ENCODE measurements at regions not wholly inside any gene's neighbourhood (a gene's known extent, or its start where the extent isn't known, plus 50 kb on each side); places are given as distances from the start of the nearest gene placed in this dataset.

GRCh38 chr12:19836056-19836455, 396.8 kb downstream of the AEBP2 start:
- DNase-seq (ENCODE audit: low spot score) = no peak
- no peaks in the 10 kb centered on the region for H3K4me1 ChIP-seq (ENCODE audit: insufficient read depth, low read length, poor library complexity, severe bottlenecking)
- intact Hi-C loops (cut with micrococcal nuclease; ENCODE audit: unreplicated experiment) = no loop called here
- POLR2A ChIA-PET = interaction anchor here (0.7 kb wide), 1 partner anchor 1162 kb away, joined by 3 read pairs; no protein-coding TSS in a partner anchor
- H3K79me2 ChIP-seq (ENCODE audit: insufficient read depth, low read depth, low read length) = no peaks in the 10 kb centered on the region
- CTCF ChIA-PET (ENCODE audit: unreplicated experiment) = no interaction called here
- TF ChIP-seq CTCF (conservative IDR thresholded peaks at IDR 0.05; ENCODE audit: low read length) (no peak), EZH2phosphoT487 (IDR thresholded peaks at IDR 0.05; ENCODE audit: borderline replicate concordance, low read depth, low read length) (no peak)
- no peak overlapping the region for H3K4me2 ChIP-seq (ENCODE audit: low read length)
- no peaks in the 10 kb centered on the region for H3K9me2 ChIP-seq (ENCODE audit: insufficient read depth, low read length)
- H3K27ac ChIP-seq (ENCODE audit: low read depth, low read length, poor library complexity, severe bottlenecking) = no peak overlapping the region
- H3K9me3 ChIP-seq (ENCODE audit: low read length) = no peaks in the 10 kb centered on the region
- no TSS peak for BruUV-seq (replicated peaks)
- H4K20me1 ChIP-seq (ENCODE audit: insufficient read depth, low read length) = no peaks in the 10 kb centered on the region
- no peak overlapping the region for H2AFZ ChIP-seq (ENCODE audit: low read length)
- H3K36me3 ChIP-seq (ENCODE audit: insufficient read depth, low read length) = no peaks in the 10 kb centered on the region
- no peak overlapping the region for H3K4me3 ChIP-seq (ENCODE audit: low read depth, low read length, poor library complexity, severe bottlenecking)

- intact Hi-C loops (cut with micrococcal nuclease; ENCODE audit: unreplicated experiment) = no loop called here
- TF ChIP-seq EZH2phosphoT487 (IDR thresholded peaks at IDR 0.05; ENCODE audit: borderline replicate concordance, low read depth, low read length) (no peak), CTCF (conservative IDR thresholded peaks at IDR 0.05; ENCODE audit: low read length) (no peak)
Observed at GRCh38 chr12:19836456-19836855, 397.2 kb downstream of the AEBP2 start.

GRCh38 chr12:19837543-19837942, 398.3 kb downstream of the AEBP2 start:
- Histone ChIP-seq H2AFZ (ENCODE audit: low read length) (no peak overlapping the region), H3K4me2 (ENCODE audit: low read length) (no peak overlapping the region), H4K20me1 (ENCODE audit: insufficient read depth, low read length) (no peaks in the 10 kb centered on the region), H3K4me3 (ENCODE audit: low read depth, low read length, poor library complexity, severe bottlenecking) (no peak overlapping the region), H3K27ac (ENCODE audit: low read depth, low read length, poor library complexity, severe bottlenecking) (no peak overlapping the region), H3K79me2 (ENCODE audit: insufficient read depth, low read depth, low read length) (no peaks in the 10 kb centered on the region), H3K4me1 (ENCODE audit: insufficient read depth, low read length, poor library complexity, severe bottlenecking) (no peaks in the 10 kb centered on the region), H3K36me3 (ENCODE audit: insufficient read depth, low read length) (no peaks in the 10 kb centered on the region), H3K9me2 (ENCODE audit: insufficient read depth, low read length) (no peaks in the 10 kb centered on the region), H3K9me3 (ENCODE audit: low read length) (no peaks in the 10 kb centered on the region)
- TF ChIP-seq CTCF (conservative IDR thresholded peaks at IDR 0.05; ENCODE audit: low read length) (no peak), EZH2phosphoT487 (IDR thresholded peaks at IDR 0.05; ENCODE audit: borderline replicate concordance, low read depth, low read length) (no peak)
- intact Hi-C loops (cut with micrococcal nuclease; ENCODE audit: unreplicated experiment) = no loop called here
- no peak for DNase-seq (ENCODE audit: low spot score)
- POLR2A ChIA-PET = no interaction called here
- CTCF ChIA-PET (ENCODE audit: unreplicated experiment) = no interaction called here
- BruUV-seq (replicated peaks) = no TSS peak

More at GRCh38 chr12:19836456-19836855, 397.2 kb downstream of the AEBP2 start:
- ChIA-PET POLR2A (no interaction called here), CTCF (ENCODE audit: unreplicated experiment) (no interaction called here)
- H3K79me2 ChIP-seq (ENCODE audit: insufficient read depth, low read depth, low read length) = no peaks in the 10 kb centered on the region
- H3K4me3 ChIP-seq (ENCODE audit: low read depth, low read length, poor library complexity, severe bottlenecking) = no peak overlapping the region
- no peak for DNase-seq (ENCODE audit: low spot score)
- no peaks in the 10 kb centered on the region for H3K9me3 ChIP-seq (ENCODE audit: low read length)
- no peaks in the 10 kb centered on the region for H3K36me3 ChIP-seq (ENCODE audit: insufficient read depth, low read length)
- H3K9me2 ChIP-seq (ENCODE audit: insufficient read depth, low read length) = no peaks in the 10 kb centered on the region
- no peaks in the 10 kb centered on the region for H4K20me1 ChIP-seq (ENCODE audit: insufficient read depth, low read length)
- H3K4me1 ChIP-seq (ENCODE audit: insufficient read depth, low read length, poor library complexity, severe bottlenecking) = no peaks in the 10 kb centered on the region
- H3K4me2 ChIP-seq (ENCODE audit: low read length) = no peak overlapping the region
- no peak overlapping the region for H3K27ac ChIP-seq (ENCODE audit: low read depth, low read length, poor library complexity, severe bottlenecking)
- no TSS peak for BruUV-seq (replicated peaks)
- H2AFZ ChIP-seq (ENCODE audit: low read length) = no peak overlapping the region
